ENCODE measurements at regions not wholly inside any gene's neighbourhood (a gene's known extent, or its start where the extent isn't known, plus 50 kb on each side); places are given as distances from the start of the nearest gene placed in this dataset.

DNA sequence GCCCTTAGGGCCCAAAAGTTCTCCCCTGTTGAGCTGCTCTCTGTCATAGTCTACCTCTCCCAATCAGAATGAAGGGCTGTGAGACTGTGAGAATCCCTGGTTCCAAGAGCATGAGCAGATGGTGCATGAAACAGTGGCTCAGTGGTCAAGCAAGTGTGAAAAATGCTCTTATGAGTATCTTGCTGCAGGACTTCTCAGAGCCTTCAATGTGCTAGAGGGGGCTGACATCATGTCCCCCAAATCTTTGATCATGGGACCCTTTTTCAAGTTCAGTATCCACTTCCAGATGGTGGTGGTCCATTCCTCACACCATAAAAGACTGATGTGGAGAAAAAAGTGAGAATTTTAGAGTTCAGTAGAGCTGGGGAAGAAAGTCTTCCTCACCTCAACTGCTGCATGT, 265.3 kb upstream of the HABP2 start:
- no peak for DNase-seq
- Histone ChIP-seq H3K9me3 (ENCODE audit: control insufficient read depth in 1 of 2, insufficient read depth in 1 of 2, low read length in 2 of 2) (no peaks in the 10 kb centered on the region), H3K27ac (ENCODE audit: low read depth in 1 of 2, low read length in 2 of 2) (no peak overlapping the region), H3K27me3 (ENCODE audit: control insufficient read depth in 1 of 2, insufficient read depth in 2 of 2, low read length in 2 of 2) (no peaks in the 10 kb centered on the region), H3K4me3 (ENCODE audit: low read length) (no peak overlapping the region), H3K4me1 (ENCODE audit: insufficient read depth, low read length) (no peaks in the 10 kb centered on the region), H3K36me3 (ENCODE audit: insufficient read depth, low read length) (no peaks in the 10 kb centered on the region)
- Mint-ChIP-seq H3K27ac (no peak overlapping the region), H3K27me3 (peaks cover 7% of the 10 kb centered on the region), H3K36me3 (ENCODE audit: low read depth) (no peaks in the 10 kb centered on the region), H3K4me1 (ENCODE audit: low read depth) (no peaks in the 10 kb centered on the region), H3K9me3 (no peaks in the 10 kb centered on the region), H3K4me3 (no peak overlapping the region)
- ChIA-PET POLR2A (no interaction called here), CTCF (no interaction called here)
- ATAC-seq (ENCODE audit: poor library complexity) = no peak
- TF ChIP-seq, protein P1, sequence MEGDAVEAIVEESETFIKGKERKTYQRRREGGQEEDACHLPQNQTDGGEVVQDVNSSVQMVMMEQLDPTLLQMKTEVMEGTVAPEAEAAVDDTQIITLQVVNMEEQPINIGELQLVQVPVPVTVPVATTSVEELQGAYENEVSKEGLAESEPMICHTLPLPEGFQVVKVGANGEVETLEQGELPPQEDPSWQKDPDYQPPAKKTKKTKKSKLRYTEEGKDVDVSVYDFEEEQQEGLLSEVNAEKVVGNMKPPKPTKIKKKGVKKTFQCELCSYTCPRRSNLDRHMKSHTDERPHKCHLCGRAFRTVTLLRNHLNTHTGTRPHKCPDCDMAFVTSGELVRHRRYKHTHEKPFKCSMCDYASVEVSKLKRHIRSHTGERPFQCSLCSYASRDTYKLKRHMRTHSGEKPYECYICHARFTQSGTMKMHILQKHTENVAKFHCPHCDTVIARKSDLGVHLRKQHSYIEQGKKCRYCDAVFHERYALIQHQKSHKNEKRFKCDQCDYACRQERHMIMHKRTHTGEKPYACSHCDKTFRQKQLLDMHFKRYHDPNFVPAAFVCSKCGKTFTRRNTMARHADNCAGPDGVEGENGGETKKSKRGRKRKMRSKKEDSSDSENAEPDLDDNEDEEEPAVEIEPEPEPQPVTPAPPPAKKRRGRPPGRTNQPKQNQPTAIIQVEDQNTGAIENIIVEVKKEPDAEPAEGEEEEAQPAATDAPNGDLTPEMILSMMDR (IDR thresholded peaks at IDR 0.05) = no peak
- intact Hi-C loops (cut with DNase I, micrococcal nuclease) = no loop called here

DNA sequence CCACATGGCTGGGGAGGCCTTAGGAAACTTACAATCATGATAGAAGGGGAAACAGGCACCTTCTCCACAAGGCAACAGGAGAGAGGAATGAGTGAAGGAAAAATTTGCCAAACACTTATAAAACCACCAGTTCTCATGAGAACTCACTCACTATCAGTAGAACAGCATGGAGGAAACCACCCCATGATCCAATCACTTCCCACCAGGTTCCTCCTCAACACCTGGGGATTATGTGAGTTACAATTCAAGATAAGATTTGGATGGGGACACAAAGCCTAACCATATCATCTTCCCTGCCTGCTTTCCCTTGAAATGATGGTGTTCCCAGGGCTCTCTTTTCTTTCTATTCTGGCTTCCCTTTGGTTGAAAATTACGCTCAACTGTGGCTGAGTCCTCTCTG, 262.7 kb upstream of the HABP2 start:
- CTCF ChIA-PET = no interaction called here
- H3K4me3 Mint-ChIP-seq = no peak overlapping the region

DNA sequence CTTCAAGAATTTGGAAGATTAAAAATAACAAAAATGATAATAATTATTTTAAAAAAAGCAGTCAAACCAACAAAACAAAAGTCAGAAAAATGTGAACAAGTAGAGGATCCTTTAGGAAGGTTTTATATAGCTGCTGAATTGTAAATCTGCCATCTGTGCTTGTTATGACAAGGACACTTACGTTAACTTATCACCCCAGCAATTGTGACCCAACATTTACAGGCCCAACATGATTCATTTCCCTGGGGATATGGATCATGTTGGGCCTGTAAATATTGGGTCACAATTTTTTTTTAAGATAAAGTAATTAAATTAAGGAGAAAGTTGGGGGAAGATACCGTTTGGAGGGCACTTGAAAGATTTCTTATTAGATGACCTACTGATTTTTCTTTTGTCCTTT, 261.4 kb upstream of the HABP2 start:
- Histone ChIP-seq H3K4me1 (ENCODE audit: insufficient read depth, low read length) (no peaks in the 10 kb centered on the region), H3K9me3 (ENCODE audit: control insufficient read depth in 1 of 2, insufficient read depth in 1 of 2, low read length in 2 of 2) (no peaks in the 10 kb centered on the region), H3K4me3 (ENCODE audit: low read length) (no peak overlapping the region), H3K27me3 (ENCODE audit: control insufficient read depth in 1 of 2, insufficient read depth in 2 of 2, low read length in 2 of 2) (no peaks in the 10 kb centered on the region), H3K27ac (ENCODE audit: low read depth in 1 of 2, low read length in 2 of 2) (no peak overlapping the region), H3K36me3 (ENCODE audit: insufficient read depth, low read length) (no peaks in the 10 kb centered on the region)
- H3K27ac Mint-ChIP-seq = no peak overlapping the region
- ATAC-seq (ENCODE audit: poor library complexity) (no peak), DNase-seq (no peak)
- ChIA-PET POLR2A (no interaction called here), CTCF (no interaction called here)
- intact Hi-C loops (cut with DNase I, micrococcal nuclease) = no loop called here
- no peaks in the 10 kb centered on the region for H3K9me3 Mint-ChIP-seq
- TF ChIP-seq, protein P1 (IDR thresholded peaks at IDR 0.05) = no peak
- H3K4me1 Mint-ChIP-seq (ENCODE audit: low read depth) = no peaks in the 10 kb centered on the region
- no peak overlapping the region for H3K4me3 Mint-ChIP-seq
- H3K27me3 Mint-ChIP-seq = peaks cover 7% of the 10 kb centered on the region
- no peaks in the 10 kb centered on the region for H3K36me3 Mint-ChIP-seq (ENCODE audit: low read depth)

More for the DNA sequence above, 262.7 kb upstream of the HABP2 start:
- ATAC-seq (ENCODE audit: poor library complexity) (no peak), DNase-seq (no peak)
- POLR2A ChIA-PET = no interaction called here
- no peak overlapping the region for H3K27ac ChIP-seq (ENCODE audit: low read depth in 1 of 2, low read length in 2 of 2)
- intact Hi-C loops (cut with DNase I, micrococcal nuclease) = no loop called here
- H3K4me1 Mint-ChIP-seq (ENCODE audit: low read depth) = no peaks in the 10 kb centered on the region
- H3K9me3 ChIP-seq (ENCODE audit: control insufficient read depth in 1 of 2, insufficient read depth in 1 of 2, low read length in 2 of 2) = no peaks in the 10 kb centered on the region
- H3K9me3 Mint-ChIP-seq = no peaks in the 10 kb centered on the region
- H3K27me3 ChIP-seq (ENCODE audit: control insufficient read depth in 1 of 2, insufficient read depth in 2 of 2, low read length in 2 of 2) = no peaks in the 10 kb centered on the region
- TF ChIP-seq, protein P1 (IDR thresholded peaks at IDR 0.05) = no peak
- no peak overlapping the region for H3K4me3 ChIP-seq (ENCODE audit: low read length)
- H3K27ac Mint-ChIP-seq = no peak overlapping the region
- H3K36me3 ChIP-seq (ENCODE audit: insufficient read depth, low read length) = no peaks in the 10 kb centered on the region
- H3K36me3 Mint-ChIP-seq (ENCODE audit: low read depth) = no peaks in the 10 kb centered on the region
- H3K4me1 ChIP-seq (ENCODE audit: insufficient read depth, low read length) = no peaks in the 10 kb centered on the region
- H3K27me3 Mint-ChIP-seq = peaks cover 7% of the 10 kb centered on the region

Measured in CD4-positive, alpha-beta T cell (primary cell).